ENCODE measurements at regions not wholly inside any gene's neighbourhood (a gene's known extent, or its start where the extent isn't known, plus 50 kb on each side); places are given as distances from the start of the nearest gene placed in this dataset.

GRCh38 chr6:126235363-126235762, 104.6 kb upstream of the CENPW start:
- H3K4me1 Mint-ChIP-seq, result no peaks in the 10 kb centered on the region
- no peak for DNase-seq
- H3K9me3 Mint-ChIP-seq, result no peaks in the 10 kb centered on the region
- ChIA-PET CTCF (no interaction called here), POLR2A (no interaction called here)
- no peaks in the 10 kb centered on the region for H3K27me3 Mint-ChIP-seq
- H3K27ac Mint-ChIP-seq, result no peak overlapping the region
- no peaks in the 10 kb centered on the region for H3K36me3 Mint-ChIP-seq (ENCODE audit: low read depth)
- H3K4me3 Mint-ChIP-seq, result no peak overlapping the region

- H3K27ac Mint-ChIP-seq, result no peak overlapping the region
- POLR2A ChIA-PET, result no interaction called here
- no peak overlapping the region for H3K4me3 Mint-ChIP-seq
- DNase-seq, result no peak
- H3K9me3 Mint-ChIP-seq, result no peaks in the 10 kb centered on the region
- CTCF ChIA-PET, result interaction anchor here (1.5 kb wide), 1 partner anchor 10 kb away, joined by 4 read pairs; no protein-coding TSS in a partner anchor
- H3K4me1 Mint-ChIP-seq, result no peaks in the 10 kb centered on the region
- no peaks in the 10 kb centered on the region for H3K36me3 Mint-ChIP-seq (ENCODE audit: low read depth)
- no peaks in the 10 kb centered on the region for H3K27me3 Mint-ChIP-seq
Observed at GRCh38 chr6:126245077-126245476, 94.8 kb upstream of the CENPW start.

GRCh38 chr6:126252154-126252553, 87.8 kb upstream of the CENPW start:
- no peak for DNase-seq
- Mint-ChIP-seq H3K4me3 (no peak overlapping the region), H3K9me3 (peaks cover 3% of the 10 kb centered on the region), H3K27ac (no peak overlapping the region), H3K36me3 (ENCODE audit: low read depth) (no peaks in the 10 kb centered on the region), H3K27me3 (no peaks in the 10 kb centered on the region), H3K4me1 (no peaks in the 10 kb centered on the region)
- POLR2A ChIA-PET, result no interaction called here
- CTCF ChIA-PET, result no interaction called here

- Mint-ChIP-seq H3K9me3 (peaks cover 5% of the 10 kb centered on the region), H3K27me3 (no peaks in the 10 kb centered on the region)
- CTCF ChIA-PET, result no interaction called here
Observed at GRCh38 chr6:126253431-126253830, 86.5 kb upstream of the CENPW start.

GRCh38 chr6:126258150-126258549, 81.8 kb upstream of the CENPW start:
- CTCF ChIA-PET, result no interaction called here
- POLR2A ChIA-PET, result no interaction called here
- no peak overlapping the region for H3K27ac Mint-ChIP-seq
- no peaks in the 10 kb centered on the region for H3K4me1 Mint-ChIP-seq
- no peak overlapping the region for H3K4me3 Mint-ChIP-seq
- no peaks in the 10 kb centered on the region for H3K36me3 Mint-ChIP-seq (ENCODE audit: low read depth)
- no peak for DNase-seq
- peaks cover 24% of the 10 kb centered on the region for H3K9me3 Mint-ChIP-seq
- no peaks in the 10 kb centered on the region for H3K27me3 Mint-ChIP-seq

More at GRCh38 chr6:126253431-126253830, 86.5 kb upstream of the CENPW start:
- H3K27ac Mint-ChIP-seq, result no peak overlapping the region
- H3K4me1 Mint-ChIP-seq, result no peaks in the 10 kb centered on the region
- no peak for DNase-seq
- no peaks in the 10 kb centered on the region for H3K36me3 Mint-ChIP-seq (ENCODE audit: low read depth)
- POLR2A ChIA-PET, result no interaction called here
- no peak overlapping the region for H3K4me3 Mint-ChIP-seq

GRCh38 chr6:126261792-126262421, 78.0 kb upstream of the CENPW start:
- Mint-ChIP-seq H3K27me3 (no peaks in the 10 kb centered on the region), H3K27ac (no peak overlapping the region), H3K4me3 (no peak overlapping the region), H3K4me1 (no peaks in the 10 kb centered on the region), H3K36me3 (ENCODE audit: low read depth) (no peaks in the 10 kb centered on the region), H3K9me3 (peaks cover 22% of the 10 kb centered on the region)
- ChIA-PET POLR2A (no interaction called here), CTCF (interaction anchor here (0.6 kb wide), 1 partner anchor 378 kb away, joined by 3 read pairs; no protein-coding TSS in a partner anchor)
- DNase-seq, result no peak

GRCh38 chr6:126264265-126264664, 75.7 kb upstream of the CENPW start:
- no peak overlapping the region for H3K27ac Mint-ChIP-seq
- H3K36me3 Mint-ChIP-seq (ENCODE audit: low read depth), result no peaks in the 10 kb centered on the region

GRCh38 chr6:126266664-126267063, 73.3 kb upstream of the CENPW start:
- Mint-ChIP-seq H3K4me3 (no peak overlapping the region), H3K4me1 (no peaks in the 10 kb centered on the region), H3K36me3 (ENCODE audit: low read depth) (no peaks in the 10 kb centered on the region), H3K27me3 (no peaks in the 10 kb centered on the region), H3K27ac (no peak overlapping the region), H3K9me3 (peaks cover under 1% of the 10 kb centered on the region)
- DNase-seq, result no peak
- CTCF ChIA-PET, result no interaction called here
- POLR2A ChIA-PET, result no interaction called here

More at GRCh38 chr6:126264265-126264664, 75.7 kb upstream of the CENPW start:
- H3K4me1 Mint-ChIP-seq, result no peaks in the 10 kb centered on the region
- no peak overlapping the region for H3K4me3 Mint-ChIP-seq
- no peaks in the 10 kb centered on the region for H3K27me3 Mint-ChIP-seq
- peaks cover 19% of the 10 kb centered on the region for H3K9me3 Mint-ChIP-seq
- ChIA-PET CTCF (no interaction called here), POLR2A (no interaction called here)
- no peak for DNase-seq

- Mint-ChIP-seq H3K9me3 (no peaks in the 10 kb centered on the region), H3K27ac (no peak overlapping the region), H3K27me3 (no peaks in the 10 kb centered on the region), H3K4me1 (no peaks in the 10 kb centered on the region), H3K36me3 (ENCODE audit: low read depth) (no peaks in the 10 kb centered on the region), H3K4me3 (no peak overlapping the region)
- no peak for DNase-seq
- CTCF ChIA-PET, result no interaction called here
- POLR2A ChIA-PET, result no interaction called here
Observed at GRCh38 chr6:126267626-126268025, 72.3 kb upstream of the CENPW start.

GRCh38 chr6:126268092-126268491, 71.8 kb upstream of the CENPW start:
- Mint-ChIP-seq H3K27me3 (no peaks in the 10 kb centered on the region), H3K4me1 (no peaks in the 10 kb centered on the region), H3K4me3 (no peak overlapping the region), H3K27ac (no peak overlapping the region), H3K9me3 (no peaks in the 10 kb centered on the region), H3K36me3 (ENCODE audit: low read depth) (no peaks in the 10 kb centered on the region)
- no peak for DNase-seq
- ChIA-PET POLR2A (no interaction called here), CTCF (no interaction called here)

- ChIA-PET POLR2A (no interaction called here), CTCF (no interaction called here)
- DNase-seq, result no peak
- Mint-ChIP-seq H3K27ac (no peak overlapping the region), H3K4me3 (no peak overlapping the region), H3K36me3 (ENCODE audit: low read depth) (no peaks in the 10 kb centered on the region), H3K4me1 (no peaks in the 10 kb centered on the region), H3K27me3 (peaks cover 3% of the 10 kb centered on the region), H3K9me3 (no peaks in the 10 kb centered on the region)
Observed at GRCh38 chr6:126280287-126280686, 59.6 kb upstream of the CENPW start.

GRCh38 chr6:126285871-126286365, 54.0 kb upstream of the CENPW start:
- H3K27ac Mint-ChIP-seq, result no peak overlapping the region
- no peak overlapping the region for H3K4me3 Mint-ChIP-seq
- ChIA-PET CTCF (no interaction called here), POLR2A (no interaction called here)
- H3K4me1 Mint-ChIP-seq, result no peaks in the 10 kb centered on the region
- no peak for DNase-seq
- no peaks in the 10 kb centered on the region for H3K36me3 Mint-ChIP-seq (ENCODE audit: low read depth)
- H3K9me3 Mint-ChIP-seq, result no peaks in the 10 kb centered on the region
- peaks cover 3% of the 10 kb centered on the region for H3K27me3 Mint-ChIP-seq

Measured in activated CD4-positive, alpha-beta T cell treated with anti-CD3 and anti-CD28 coated beads, Interleukin-2, amount 10 ng/mL, durations not matched to agents 7 days and 5 days (primary cell).